Kidney epithelial cell (primary cell): ENCODE measurements at regions not wholly inside any gene's neighbourhood (a gene's known extent, or its start where the extent isn't known, plus 50 kb on each side); places are given as distances from the start of the nearest gene placed in this dataset.

Experiments used
- DNase-seq: peaks from one replicate; pipeline ENCODE4 v3.0.0-alpha.2; 2010; ENCODE audit warnings: low read depth
- H3K27me3 ChIP-seq: 2 replicates; pipeline ENCODE4 v1.6.0; 2011; ENCODE audit warnings: low read length; ENCODE audit not compliant: control insufficient read depth, insufficient read depth
- H3K36me3 ChIP-seq: 2 replicates; pipeline ENCODE4 v1.5.1; 2011; ENCODE audit warnings: low read length; ENCODE audit not compliant: control insufficient read depth, insufficient read depth
- H3K4me3 ChIP-seq: 2 replicates; pipeline ENCODE4 v1.5.1; 2011; ENCODE audit warnings: low read depth, mild to moderate bottlenecking, control low read depth, low read length
- TF ChIP-seq, protein P1 (sequence below): IDR thresholded peaks from 2 replicates; pipeline ENCODE4 v1.5.1; 2011; ENCODE audit warnings: mild to moderate bottlenecking, moderate library complexity, low read length, control low read depth, inconsistent platforms; ENCODE audit not compliant: insufficient read depth, poor library complexity, severe bottlenecking

DNA sequence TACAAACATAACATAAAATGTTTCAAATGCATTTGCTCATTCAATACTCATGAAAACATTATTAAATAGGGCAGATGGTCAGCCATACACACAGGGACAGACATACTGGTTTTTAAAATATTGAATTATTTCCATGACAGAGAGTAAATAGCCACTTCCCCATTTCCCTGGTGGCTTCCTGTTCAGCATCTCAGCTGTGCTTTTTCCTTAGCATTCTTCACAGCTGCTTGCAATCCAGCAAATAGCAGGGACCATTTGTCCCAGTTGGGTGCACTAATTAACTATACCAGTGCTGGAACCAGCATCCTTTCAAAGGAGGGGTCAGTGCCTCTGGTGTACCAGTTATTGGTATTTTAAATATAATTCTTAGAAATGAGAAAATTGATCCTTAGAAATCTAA lies 964.7 kb downstream of the RAB28 start:
- TF ChIP-seq, protein P1, sequence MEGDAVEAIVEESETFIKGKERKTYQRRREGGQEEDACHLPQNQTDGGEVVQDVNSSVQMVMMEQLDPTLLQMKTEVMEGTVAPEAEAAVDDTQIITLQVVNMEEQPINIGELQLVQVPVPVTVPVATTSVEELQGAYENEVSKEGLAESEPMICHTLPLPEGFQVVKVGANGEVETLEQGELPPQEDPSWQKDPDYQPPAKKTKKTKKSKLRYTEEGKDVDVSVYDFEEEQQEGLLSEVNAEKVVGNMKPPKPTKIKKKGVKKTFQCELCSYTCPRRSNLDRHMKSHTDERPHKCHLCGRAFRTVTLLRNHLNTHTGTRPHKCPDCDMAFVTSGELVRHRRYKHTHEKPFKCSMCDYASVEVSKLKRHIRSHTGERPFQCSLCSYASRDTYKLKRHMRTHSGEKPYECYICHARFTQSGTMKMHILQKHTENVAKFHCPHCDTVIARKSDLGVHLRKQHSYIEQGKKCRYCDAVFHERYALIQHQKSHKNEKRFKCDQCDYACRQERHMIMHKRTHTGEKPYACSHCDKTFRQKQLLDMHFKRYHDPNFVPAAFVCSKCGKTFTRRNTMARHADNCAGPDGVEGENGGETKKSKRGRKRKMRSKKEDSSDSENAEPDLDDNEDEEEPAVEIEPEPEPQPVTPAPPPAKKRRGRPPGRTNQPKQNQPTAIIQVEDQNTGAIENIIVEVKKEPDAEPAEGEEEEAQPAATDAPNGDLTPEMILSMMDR = no peak
- no peak for DNase-seq
- H3K27me3 ChIP-seq = no peaks in the 10 kb centered on the region
- no peaks in the 10 kb centered on the region for H3K36me3 ChIP-seq
- H3K4me3 ChIP-seq = no peak overlapping the region

DNA sequence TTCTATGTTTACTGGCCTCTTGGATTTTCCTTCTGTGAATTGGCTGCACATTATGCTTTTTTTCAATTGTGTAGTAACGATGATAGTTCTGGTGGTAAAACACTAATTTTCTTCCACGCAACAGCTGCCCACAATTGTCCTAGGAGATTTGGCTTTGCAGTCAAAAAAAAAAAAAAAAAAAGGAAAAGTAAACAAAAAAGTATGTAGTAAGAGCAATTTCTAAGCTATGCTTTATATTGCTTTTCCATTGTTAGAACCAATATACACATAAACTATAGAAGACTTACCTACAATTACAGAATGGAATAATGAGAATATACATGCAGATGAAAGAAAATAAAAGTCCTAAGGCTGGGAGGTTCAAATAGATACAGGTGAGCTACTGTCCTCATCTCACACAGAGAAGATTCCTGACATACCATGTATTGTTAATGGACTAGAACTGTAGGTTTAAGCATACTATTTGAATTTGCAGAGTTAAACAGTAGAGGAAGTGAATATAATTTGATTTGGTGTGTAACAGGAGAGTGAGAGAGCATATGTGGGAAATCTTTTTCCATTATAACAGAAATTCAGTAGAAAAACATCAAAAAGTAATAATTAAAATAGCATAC lies 976.2 kb downstream of the RAB28 start:
- Histone ChIP-seq H3K4me3 (no peak overlapping the region), H3K36me3 (no peaks in the 10 kb centered on the region), H3K27me3 (no peaks in the 10 kb centered on the region)
- TF ChIP-seq, protein P1 = no peak
- DNase-seq = no peak

DNA sequence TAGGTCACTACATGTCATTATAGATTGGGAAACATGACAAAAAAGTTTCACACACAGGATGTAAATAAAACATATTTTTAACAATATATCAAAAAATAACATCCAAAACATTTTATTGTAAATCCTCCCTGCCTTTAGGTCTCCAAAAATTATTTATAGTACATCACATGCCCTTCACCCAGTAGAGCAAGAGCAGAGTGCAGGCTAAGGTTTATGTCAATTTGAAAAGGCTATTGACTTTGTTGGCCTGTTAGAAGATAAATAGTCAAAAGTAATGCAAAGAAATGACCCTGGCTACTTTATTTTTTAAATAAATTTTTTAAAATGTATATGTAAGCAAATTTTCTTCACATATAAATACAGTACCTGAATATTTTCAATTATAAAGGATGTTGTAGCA lies 983.7 kb downstream of the RAB28 start:
- H3K4me3 ChIP-seq = no peak overlapping the region
- no peak for DNase-seq
- TF ChIP-seq, protein P1 = no peak
- no peaks in the 10 kb centered on the region for H3K36me3 ChIP-seq
- no peaks in the 10 kb centered on the region for H3K27me3 ChIP-seq

DNA sequence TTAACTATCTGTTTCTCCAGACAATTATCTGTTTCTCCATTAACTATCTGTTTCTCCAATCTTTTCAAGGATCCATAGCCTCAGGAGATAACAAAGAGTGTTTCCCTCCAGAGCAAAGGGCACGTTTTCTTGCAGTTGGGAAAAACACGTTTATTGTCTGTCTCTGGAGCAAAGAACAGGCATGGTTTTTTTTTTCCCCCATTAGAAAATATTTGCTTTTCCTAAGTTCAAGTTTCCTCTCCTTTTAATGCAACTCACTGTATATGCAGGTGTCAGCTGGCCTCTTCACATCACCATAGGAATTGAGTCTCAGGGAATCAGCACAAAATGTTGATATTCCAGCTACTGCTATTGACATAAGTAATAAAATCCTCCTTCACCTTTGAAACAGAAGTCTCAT lies 984.4 kb downstream of the RAB28 start:
- TF ChIP-seq, protein P1 = no peak
- no peak for DNase-seq
- no peaks in the 10 kb centered on the region for H3K36me3 ChIP-seq

DNA sequence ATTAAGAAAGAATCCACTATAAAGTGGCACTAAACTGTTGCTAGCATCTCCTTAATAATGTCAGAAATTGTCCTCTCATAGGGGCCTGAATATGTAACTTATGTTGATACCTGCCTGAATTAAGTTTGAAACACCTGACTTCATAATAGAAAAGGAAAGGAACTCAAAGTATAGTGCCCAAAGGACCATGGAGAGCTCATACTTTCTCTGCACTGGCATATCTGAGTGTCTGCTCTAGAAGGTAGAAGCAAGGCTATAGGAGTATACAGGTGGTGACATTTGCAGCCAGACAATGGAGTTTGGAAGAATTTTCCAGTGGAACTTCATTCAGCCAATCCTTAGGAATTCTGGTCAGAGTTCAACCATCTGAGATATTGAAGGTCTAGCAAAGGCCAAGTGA lies 988.9 kb downstream of the RAB28 start:
- Histone ChIP-seq H3K27me3 (no peaks in the 10 kb centered on the region), H3K36me3 (no peaks in the 10 kb centered on the region), H3K4me3 (no peak overlapping the region)
- DNase-seq = no peak
- TF ChIP-seq, protein P1 = no peak

More for the DNA sequence above, 984.4 kb downstream of the RAB28 start:
- H3K27me3 ChIP-seq = no peaks in the 10 kb centered on the region
- no peak overlapping the region for H3K4me3 ChIP-seq

DNA sequence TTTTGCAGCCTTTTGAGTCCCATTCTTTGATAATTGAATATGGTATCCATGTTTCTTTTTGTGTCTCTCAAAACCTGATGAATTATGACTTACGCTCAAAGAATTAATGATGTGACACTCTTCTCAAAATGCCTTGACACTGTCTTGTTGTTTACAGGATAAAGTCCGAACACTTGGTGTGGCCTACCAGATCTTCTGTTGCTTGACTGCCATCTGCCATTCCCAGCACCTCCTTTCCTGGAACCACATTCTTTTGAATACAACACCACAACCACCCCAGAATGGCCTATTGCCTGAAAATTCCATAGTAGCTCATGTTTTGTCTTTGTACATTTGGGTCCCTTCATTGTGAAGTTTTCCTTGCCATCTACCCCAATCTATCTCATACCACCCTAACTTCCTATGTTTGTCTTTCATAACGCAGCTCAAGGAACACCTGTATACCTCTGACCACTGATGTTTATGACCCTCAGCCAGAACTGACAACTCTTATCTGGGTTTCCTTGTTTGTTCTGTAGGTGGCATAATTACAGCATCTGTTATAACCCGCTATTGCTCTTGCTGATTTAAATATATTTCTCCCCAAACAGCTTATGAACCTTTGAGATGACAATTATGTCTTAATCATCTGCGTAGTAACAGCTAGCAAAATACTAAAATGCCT lies 991.3 kb downstream of the RAB28 start:
- no peak overlapping the region for H3K4me3 ChIP-seq
- TF ChIP-seq, protein P1 = no peak
- DNase-seq = no peak

More for the DNA sequence above, 991.3 kb downstream of the RAB28 start:
- H3K27me3 ChIP-seq = no peaks in the 10 kb centered on the region
- no peaks in the 10 kb centered on the region for H3K36me3 ChIP-seq
